Esophagus muscularis mucosa (tissue), 4 donors: ENCODE measurements at regions not wholly inside any gene's neighbourhood (a gene's known extent, or its start where the extent isn't known, plus 50 kb on each side); places are given as distances from the start of the nearest gene placed in this dataset.

Source experiments
- DNase-seq: peaks from one replicate; pipeline ENCODE4 v3.0.0-alpha.2; 2017; ENCODE audit errors: extremely low spot score
- H3K27ac ChIP-seq, 4 donors: fragments of 200-600 bp; sonication (generic); replicated peaks in 1 of 4; 1 replicate in 3 of 4; 2 replicates in 1 of 4; pipeline ENCODE4 v1.5.1; 2016 to 2019; ENCODE audit warnings: mild to moderate bottlenecking in 1 of 4
- H3K27me3 ChIP-seq, 4 donors: fragments of 200-600 bp; sonication (generic); one replicate each; pipeline versions ENCODE4 v1.5.1 to v1.6.0; 2016 to 2019
- H3K36me3 ChIP-seq, 4 donors: fragments of 200-600 bp; sonication (generic); one replicate each; pipeline ENCODE4 v1.5.1; 2016 to 2019
- H3K4me1 ChIP-seq, 4 donors: fragments of 200-600 bp; sonication (generic); one replicate each; pipeline ENCODE4 v1.5.1; 2016 to 2019
- H3K4me3 ChIP-seq, 4 donors: fragments of 200-600 bp; sonication (generic); 1 replicate in 2 of 4; 2 replicates in 2 of 4; pipeline ENCODE4 v1.5.1; 2016 to 2019; ENCODE audit warnings: mild to moderate bottlenecking in 4 of 4, moderate library complexity in 1 of 4
- H3K9me3 ChIP-seq, 4 donors: fragments of 200-600 bp; sonication (generic); 1 replicate in 3 of 4; 2 replicates in 1 of 4; pipeline ENCODE4 v1.5.1; 2016 to 2019
- CTCF ChIP-seq, 3 experiments: fragments of 200-600 bp in 2 of 3; fragments of 450-650 bp in 1 of 3; sonication (generic) in 2 of 3; IDR thresholded peaks; one replicate each; pipeline ENCODE4 v1.5.1; 2017 to 2019; ENCODE audit warnings: antibody characterized with exemption in 3 of 3, mild to moderate bottlenecking in 2 of 3, moderate library complexity in 1 of 3
- EP300 ChIP-seq: sonication (generic); formaldehyde crosslinking; IDR thresholded peaks from one replicate; pipeline ENCODE4 v1.6.1; 2017; ENCODE audit warnings: antibody characterized with exemption
- POLR2A ChIP-seq: fragments of 450-650 bp; IDR thresholded peaks from one replicate; pipeline ENCODE4 v1.6.1; 2017; ENCODE audit warnings: antibody characterized with exemption, moderate library complexity, mild to moderate bottlenecking, low read depth
- POLR2AphosphoS5 ChIP-seq, 2 donors: sonication (generic); formaldehyde crosslinking; IDR thresholded peaks; one replicate each; pipeline ENCODE4 v1.6.1; 2017; ENCODE audit warnings: antibody characterized with exemption in 2 of 2
- WGBS: methylation state at CpG from one replicate; pipeline ENCODE4 v1.1.5; 2018; 5-methylcytosine and 5-hydroxymethylcytosine counted together
- intact Hi-C: fragments of 100-400 bp; cut with DNase I; formaldehyde crosslinking; loops from one replicate; pipeline ENCODE4 v1.15.1; 2023

- Histone ChIP-seq H3K27me3 (no peaks in the 10 kb centered on the region), H3K4me3 (no peak overlapping the region), H3K4me1 (no peaks in the 10 kb centered on the region), H3K9me3 (no peaks in the 10 kb centered on the region), H3K36me3 (no peaks in the 10 kb centered on the region), H3K27ac (no peak overlapping the region)
- WGBS: 70% methylated on average over 3 of the region's 3 CpGs
- no peak for TF ChIP-seq POLR2A
- no peak for TF ChIP-seq EP300
- TF ChIP-seq POLR2AphosphoS5 (IDR thresholded peaks at IDR 0.05): no peak
- no peak for TF ChIP-seq CTCF (IDR thresholded peaks at IDR 0.05)
- no peak for DNase-seq
- intact Hi-C loops: no loop called here
These were observed 455.7 kb upstream of the TLE4 start for GRCh38 chr9:79116041-79116440.

GRCh38 chr9:79116709-79117108 lies 455.1 kb upstream of the TLE4 start:
- 92% methylated on average over 6 of the region's 6 CpGs for WGBS
- no peaks in the 10 kb centered on the region for H3K9me3 ChIP-seq
- TF ChIP-seq EP300: no peak
- TF ChIP-seq POLR2AphosphoS5 (IDR thresholded peaks at IDR 0.05): no peak
- TF ChIP-seq CTCF (IDR thresholded peaks at IDR 0.05): no peak
- TF ChIP-seq POLR2A: no peak
- H3K27ac ChIP-seq: no peak overlapping the region
- DNase-seq: no peak
- H3K27me3 ChIP-seq: no peaks in the 10 kb centered on the region
- H3K4me3 ChIP-seq: no peak overlapping the region
- no peaks in the 10 kb centered on the region for H3K4me1 ChIP-seq
- no peaks in the 10 kb centered on the region for H3K36me3 ChIP-seq
- intact Hi-C loops: no loop called here

GRCh38 chr9:79120533-79120932 lies 451.2 kb upstream of the TLE4 start:
- WGBS: 80% methylated on average over 2 of the region's 2 CpGs
- Histone ChIP-seq H3K4me1 (no peaks in the 10 kb centered on the region), H3K27me3 (no peaks in the 10 kb centered on the region), H3K9me3 (no peaks in the 10 kb centered on the region), H3K36me3 (no peaks in the 10 kb centered on the region), H3K4me3 (no peak overlapping the region), H3K27ac (no peak overlapping the region)
- intact Hi-C loops: no loop called here
- no peak for DNase-seq
- no peak for TF ChIP-seq POLR2A
- no peak for TF ChIP-seq EP300
- no peak for TF ChIP-seq CTCF (IDR thresholded peaks at IDR 0.05)
- TF ChIP-seq POLR2AphosphoS5 (IDR thresholded peaks at IDR 0.05): no peak

- no peak for TF ChIP-seq POLR2A
- TF ChIP-seq CTCF (IDR thresholded peaks at IDR 0.05): no peak
- TF ChIP-seq EP300: no peak
- no peak for TF ChIP-seq POLR2AphosphoS5 (IDR thresholded peaks at IDR 0.05)
- no peak for DNase-seq
- Histone ChIP-seq H3K4me3 (no peak overlapping the region), H3K36me3 (no peaks in the 10 kb centered on the region), H3K27ac (no peak overlapping the region), H3K9me3 (no peaks in the 10 kb centered on the region), H3K27me3 (no peaks in the 10 kb centered on the region), H3K4me1 (no peaks in the 10 kb centered on the region)
- 79% methylated on average over 2 of the region's 2 CpGs for WGBS
- intact Hi-C loops: no loop called here
These were observed 450.8 kb upstream of the TLE4 start for GRCh38 chr9:79120941-79121340.

GRCh38 chr9:79123415-79123814 lies 448.4 kb upstream of the TLE4 start:
- Histone ChIP-seq H3K36me3 (no peaks in the 10 kb centered on the region), H3K27me3 (no peaks in the 10 kb centered on the region), H3K27ac (no peak overlapping the region), H3K4me1 (peaks cover 0 to 6% (median 6%) of the 10 kb centered on the region in 4 donors), H3K4me3 (no peak overlapping the region), H3K9me3 (no peaks in the 10 kb centered on the region)
- TF ChIP-seq EP300 (no peak), POLR2A (no peak), POLR2AphosphoS5 (IDR thresholded peaks at IDR 0.05) (no peak), CTCF (IDR thresholded peaks at IDR 0.05) (no peak)
- intact Hi-C loops: no loop called here
- WGBS: 89% methylated on average over 4 of the region's 4 CpGs
- no peak for DNase-seq
